SU-DHL-6 (cell line): ENCODE measurements at regions not wholly inside any gene's neighbourhood (a gene's known extent, or its start where the extent isn't known, plus 50 kb on each side); places are given as distances from the start of the nearest gene placed in this dataset.
"Not testable (repeated sequence)": the region's sequence is repeated elsewhere in the genome, so short reads cannot be mapped to it uniquely, and the experiment has no call there.

Experiments used
- H2AFZ ChIP-seq: fragments of 200-600 bp; sonication (generic); 2 replicates; pipeline ENCODE4 v1.6.1; 2014; ENCODE audit warnings: low read depth, mild to moderate bottlenecking, moderate library complexity, mixed read lengths, antibody characterized with exemption, low read length; ENCODE audit not compliant: severe bottlenecking
- H3F3A ChIP-seq: fragments of 200-600 bp; shearing (Covaris generic); 2 replicates; pipeline ENCODE4 v1.6.0; 2016; ENCODE audit warnings: antibody characterized with exemption, mild to moderate bottlenecking; ENCODE audit not compliant: insufficient read depth
- H3K27ac ChIP-seq: fragments of 200-600 bp; sonication (generic); 2 replicates; pipeline ENCODE4 v1.5.1; 2016; ENCODE audit warnings: low read depth, mild to moderate bottlenecking, low read length, moderate library complexity, mixed read lengths
- H3K27me3 ChIP-seq: fragments of 200-600 bp; sonication (generic), shearing (Covaris generic); 2 replicates; pipeline ENCODE4 v1.6.0; 2014; ENCODE audit warnings: mild to moderate bottlenecking, low read length
- H3K36me3 ChIP-seq: fragments of 200-600 bp; sonication (generic); 2 replicates; pipeline ENCODE4 v1.6.1; 2014; ENCODE audit warnings: mild to moderate bottlenecking, low read length, mixed read lengths
- H3K4me2 ChIP-seq: fragments of 300-600, 200-600 bp; shearing (Covaris generic), sonication (generic); 2 replicates; pipeline ENCODE4 v1.6.0; 2014; ENCODE audit warnings: low read length, low read depth, mild to moderate bottlenecking; ENCODE audit not compliant: poor library complexity, severe bottlenecking
- H3K4me3 ChIP-seq: fragments of 200-600 bp; sonication (generic); 2 replicates; pipeline ENCODE4 v1.5.1; 2014; ENCODE audit warnings: antibody characterized with exemption, low read length, mild to moderate bottlenecking, mixed read lengths; ENCODE audit not compliant: insufficient read depth, poor library complexity, severe bottlenecking
- H3K79me2 ChIP-seq: fragments of 200-600 bp; sonication (generic); 2 replicates; pipeline ENCODE4 v1.6.1; 2014; ENCODE audit warnings: mild to moderate bottlenecking, low read length, moderate library complexity; ENCODE audit not compliant: insufficient read depth
- H3K9ac ChIP-seq: fragments of 200-600 bp; sonication (generic); 2 replicates; pipeline ENCODE4 v1.7.0; 2014; ENCODE audit warnings: mild to moderate bottlenecking, low read length
- H3K9me2 ChIP-seq: fragments of 200-600 bp; sonication (generic); replicated peaks from 2 replicates; pipeline ENCODE4 v1.6.1; 2014; ENCODE audit warnings: low read length; ENCODE audit not compliant: insufficient read depth
- H3K9me3 ChIP-seq: fragments of 200-600 bp; sonication (generic); 2 replicates; pipeline ENCODE4 v1.6.1; 2014; ENCODE audit warnings: low read length, mixed read lengths; ENCODE audit not compliant: insufficient read depth
- H4K20me1 ChIP-seq: fragments of 200-600 bp; sonication (generic); 2 replicates; pipeline ENCODE4 v1.6.1; 2014; ENCODE audit warnings: low read depth, mild to moderate bottlenecking, antibody characterized with exemption, low read length, moderate library complexity, mixed read lengths
- CTCF ChIP-seq: fragments of 200-600 bp; sonication (generic); IDR thresholded peaks from one replicate; pipeline ENCODE4 v1.5.1; 2017; ENCODE audit warnings: antibody characterized with exemption, mild to moderate bottlenecking, low read length, moderate library complexity; ENCODE audit not compliant: insufficient read depth, poor library complexity, severe bottlenecking
- EZH2phosphoT487 ChIP-seq: fragments of 200-600 bp; sonication (generic), shearing (Covaris generic); conservative IDR thresholded peaks from 2 replicates; pipeline ENCODE4 v1.6.1; 2018; ENCODE audit warnings: mild to moderate bottlenecking, antibody characterized with exemption, low read length, moderate library complexity, mixed read lengths

- H3K4me3 ChIP-seq: no peak overlapping the region
- H2AFZ ChIP-seq: no peak overlapping the region
- no peak overlapping the region for H3K27ac ChIP-seq
- no peaks in the 10 kb centered on the region for H3K79me2 ChIP-seq
- no peaks in the 10 kb centered on the region for H3K27me3 ChIP-seq
- TF ChIP-seq CTCF (no peak), EZH2phosphoT487 (no peak)
- no peaks in the 10 kb centered on the region for H3K9me2 ChIP-seq
- H3K9ac ChIP-seq: no peak overlapping the region
- no peaks in the 10 kb centered on the region for H4K20me1 ChIP-seq
- no peaks in the 10 kb centered on the region for H3K9me3 ChIP-seq
- H3K4me2 ChIP-seq: no peak overlapping the region
- H3K36me3 ChIP-seq: no peaks in the 10 kb centered on the region
- no peaks in the 10 kb centered on the region for H3F3A ChIP-seq
These were observed 75.2 kb downstream of the KATNIP start for GRCh38 chr16:27625050-27625697.

GRCh38 chr16:27627136-27627535 is 77.2 kb downstream of the KATNIP start:
- no peak overlapping the region for H3K4me2 ChIP-seq
- H4K20me1 ChIP-seq: no peaks in the 10 kb centered on the region
- H3K27me3 ChIP-seq: no peaks in the 10 kb centered on the region
- no peaks in the 10 kb centered on the region for H3K9me2 ChIP-seq
- H3K9ac ChIP-seq: no peak overlapping the region
- no peaks in the 10 kb centered on the region for H3F3A ChIP-seq
- H3K9me3 ChIP-seq: no peaks in the 10 kb centered on the region
- TF ChIP-seq EZH2phosphoT487 (no peak), CTCF (no peak)
- H3K4me3 ChIP-seq: no peak overlapping the region
- H3K79me2 ChIP-seq: no peaks in the 10 kb centered on the region
- H2AFZ ChIP-seq: no peak overlapping the region
- no peaks in the 10 kb centered on the region for H3K36me3 ChIP-seq
- no peak overlapping the region for H3K27ac ChIP-seq

GRCh38 chr16:27628241-27628942 is 78.4 kb downstream of the KATNIP start:
- Histone ChIP-seq H3K9ac (no peak overlapping the region), H3K27ac (no peak overlapping the region), H3K4me3 (no peak overlapping the region), H3K9me3 (no peaks in the 10 kb centered on the region), H3K9me2 (no peaks in the 10 kb centered on the region), H3K4me2 (no peak overlapping the region), H4K20me1 (no peaks in the 10 kb centered on the region), H3K36me3 (no peaks in the 10 kb centered on the region), H3K27me3 (no peaks in the 10 kb centered on the region), H3K79me2 (no peaks in the 10 kb centered on the region), H2AFZ (no peak overlapping the region), H3F3A (no peaks in the 10 kb centered on the region)
- TF ChIP-seq CTCF (no peak), EZH2phosphoT487 (no peak)

- not testable (repeated sequence) for H3K9ac ChIP-seq, H3K79me2 ChIP-seq, H3K4me3 ChIP-seq, H3K27me3 ChIP-seq, H3K27ac ChIP-seq, H3K9me3 ChIP-seq, H3K36me3 ChIP-seq, H3F3A ChIP-seq, H2AFZ ChIP-seq, H3K9me2 ChIP-seq, H4K20me1 ChIP-seq, H3K4me2 ChIP-seq
These were observed 79.1 kb downstream of the KATNIP start for GRCh38 chr16:27628943-27629462.
